DMS79 treated with DMSO at 0.1 percent for 48 hours (cell line): ENCODE measurements at regions not wholly inside any gene's neighbourhood (a gene's known extent, or its start where the extent isn't known, plus 50 kb on each side); places are given as distances from the start of the nearest gene placed in this dataset.
A peak's percentile ranks its signal among the peaks of the same experiment; 100 is the strongest.
"Not testable (repeated sequence)": the region's sequence is repeated elsewhere in the genome, so short reads cannot be mapped to it uniquely, and the experiment has no call there.

ENCODE experiments used
- DNase-seq: peaks from one replicate; lab custom pipeline; 2025; lab: John Stamatoyannopoulos, UW

- not testable (repeated sequence) for DNase-seq
Measured at GRCh38 chr7:68630914-68631313, 967.4 kb upstream of the AUTS2 start.

DNA sequence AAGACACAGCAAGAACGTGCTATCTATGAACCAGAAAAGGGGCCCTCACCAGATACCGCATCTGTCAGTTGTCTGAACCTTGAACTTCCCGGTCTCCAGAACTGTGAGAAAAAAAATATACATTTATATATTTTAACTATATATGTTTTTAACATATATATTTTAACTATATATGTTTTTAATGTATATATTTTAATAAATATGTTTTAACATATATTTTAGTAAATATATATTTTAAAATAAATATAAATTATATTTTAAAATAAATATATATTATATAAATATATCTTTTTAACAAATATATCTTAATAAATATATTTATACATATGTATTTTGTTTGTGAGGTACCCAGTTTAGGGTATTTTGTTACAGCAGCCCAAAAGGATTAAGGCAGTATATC lies 958.2 kb upstream of the AUTS2 start:
- no peak for DNase-seq

DNA sequence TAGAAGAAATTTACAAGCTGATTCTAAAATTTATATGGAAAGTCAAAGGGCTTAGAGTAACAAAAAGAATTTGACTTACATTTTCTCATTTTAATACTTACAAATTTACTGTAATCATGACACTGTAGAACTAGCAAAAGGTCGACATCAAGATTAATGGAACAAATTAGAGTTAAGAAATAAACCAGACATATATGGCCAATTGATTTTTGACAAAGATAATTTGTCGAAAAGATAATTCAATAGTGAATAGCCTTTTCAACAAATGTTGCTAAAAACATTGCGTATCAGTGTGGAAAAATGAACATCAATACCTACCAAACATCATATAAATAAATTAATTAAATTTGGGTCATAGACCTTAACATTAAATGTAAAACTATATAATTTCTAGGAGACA lies 955.5 kb upstream of the AUTS2 start:
- DNase-seq: no peak

DNA sequence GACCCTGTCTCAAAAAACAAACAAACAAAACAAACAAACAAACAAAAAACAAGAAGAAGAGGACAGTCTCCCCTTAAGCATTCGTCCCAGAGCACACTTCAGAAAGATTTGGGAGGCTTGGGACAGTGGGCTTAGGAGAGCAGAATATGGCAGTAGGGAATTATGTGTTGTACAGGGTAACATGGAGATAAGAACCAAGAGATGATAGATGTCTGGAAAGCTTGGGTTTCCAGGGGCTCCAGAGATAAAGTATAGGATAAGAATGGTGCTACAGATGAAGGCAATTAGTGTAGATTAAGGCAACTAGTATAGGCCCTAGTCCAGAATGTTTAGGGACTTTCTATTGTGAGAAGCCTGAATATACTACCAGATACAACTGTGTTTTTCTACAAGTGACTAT lies 934.9 kb upstream of the AUTS2 start:
- no peak for DNase-seq

DNA sequence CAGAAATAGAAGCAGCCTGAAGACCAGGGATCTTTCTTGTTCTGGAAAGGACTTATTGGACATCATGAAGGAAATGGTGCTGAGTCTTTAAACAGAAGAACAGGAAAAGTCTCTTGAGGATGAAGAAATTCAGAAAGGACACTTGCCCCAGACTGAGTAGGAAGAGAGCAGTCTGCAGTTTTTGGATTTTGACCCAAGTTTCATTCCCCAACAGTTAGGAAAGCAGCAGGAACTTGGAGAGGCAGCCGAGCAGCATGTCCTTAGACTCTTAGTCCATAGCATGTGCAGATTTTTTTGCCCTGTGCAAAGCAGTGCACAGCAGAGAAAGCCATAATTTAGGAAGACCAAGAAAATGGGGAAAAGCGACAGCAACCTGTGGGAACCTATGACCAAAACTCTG lies 927.2 kb upstream of the AUTS2 start:
- DNase-seq: no peak

DNA sequence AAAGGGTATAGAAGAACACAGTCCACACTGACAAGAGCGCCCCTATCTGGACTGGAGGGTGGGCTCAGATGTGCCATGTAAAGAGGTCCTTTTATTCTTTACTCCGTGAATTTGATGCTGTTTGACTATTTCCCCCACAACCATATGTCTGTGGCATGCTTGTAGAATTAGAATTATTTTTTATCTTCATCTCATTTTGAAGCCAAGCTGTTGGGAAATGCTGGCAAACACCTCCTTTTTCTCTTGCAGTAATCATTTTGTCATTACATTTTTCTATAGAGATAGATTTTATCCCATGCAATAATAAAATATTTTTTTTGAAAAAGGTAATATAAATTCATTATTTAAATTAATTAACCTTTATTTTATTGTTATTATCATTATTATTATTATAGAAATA lies 926.6 kb upstream of the AUTS2 start:
- DNase-seq: no peak

DNA sequence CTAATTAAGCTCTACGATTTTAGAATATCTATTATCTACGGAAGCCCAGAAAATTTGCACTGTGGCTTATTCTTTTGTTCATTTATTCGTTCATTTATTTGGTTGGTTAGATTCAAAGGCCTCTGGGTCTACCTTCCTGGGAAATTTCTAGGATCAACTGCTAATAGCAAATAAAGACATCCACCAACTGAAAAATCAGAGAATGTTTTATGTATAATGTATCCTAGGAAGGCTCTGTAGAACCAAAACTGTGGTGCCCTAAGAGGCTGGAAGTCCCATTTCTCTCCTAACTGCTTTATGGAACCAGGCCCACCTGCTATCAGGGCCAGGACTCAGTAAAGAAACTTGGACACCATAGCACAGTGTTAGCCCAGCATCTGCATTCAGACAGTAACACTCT lies 923.4 kb upstream of the AUTS2 start:
- no peak for DNase-seq

DNA sequence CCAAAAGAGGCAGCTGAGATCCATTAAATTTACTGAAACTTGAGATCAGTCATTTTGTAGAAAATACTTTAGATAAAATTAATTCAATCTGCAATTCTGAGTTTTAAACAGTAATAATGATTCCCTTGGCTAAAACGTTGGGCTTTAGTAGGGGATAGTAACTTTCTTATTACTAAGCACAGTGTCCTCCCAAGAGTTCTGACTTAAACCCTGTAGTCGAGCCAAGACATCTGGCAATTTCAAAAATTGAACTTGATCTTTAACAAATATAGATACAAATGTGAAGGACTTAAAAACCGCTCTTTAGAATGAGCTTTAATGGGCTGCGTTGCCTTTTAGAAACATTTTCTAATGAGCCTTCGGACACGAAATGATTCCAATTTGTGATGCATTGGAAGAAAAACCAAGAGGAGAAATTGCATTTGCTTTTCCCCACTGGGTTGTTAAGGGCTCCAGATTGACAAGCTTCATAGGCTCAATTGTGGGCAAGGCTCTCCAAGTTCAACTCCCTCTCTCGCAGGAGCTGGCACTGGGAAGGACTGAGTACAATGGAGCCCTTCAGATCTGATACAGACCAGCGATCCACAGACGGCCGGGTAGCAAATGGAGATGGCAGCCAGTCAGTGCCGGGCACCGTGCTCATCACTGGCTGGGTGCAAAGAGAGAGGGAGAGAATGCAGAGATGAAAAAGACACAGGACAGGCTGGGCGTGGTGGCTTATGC lies 921.3 kb upstream of the AUTS2 start:
- DNase-seq: no peak

DNA sequence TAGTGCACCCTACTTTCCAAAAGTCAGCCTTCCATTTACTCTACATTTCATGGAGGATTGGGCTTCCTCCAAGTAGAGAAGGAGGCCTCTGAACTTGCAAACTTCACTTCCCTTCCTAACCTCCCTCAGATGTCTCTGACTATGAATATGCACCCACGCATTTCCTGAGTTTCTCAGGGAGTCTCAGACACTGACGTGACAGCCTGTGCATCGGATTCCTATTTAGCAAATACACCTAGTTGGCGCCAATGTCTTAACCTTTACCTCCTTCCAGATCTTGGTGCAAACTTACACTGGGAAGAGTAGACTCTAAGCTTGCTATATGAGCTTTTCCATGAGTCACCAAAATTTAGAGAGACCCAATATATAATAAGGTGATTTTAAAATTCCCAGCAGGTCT lies 920.1 kb upstream of the AUTS2 start:
- no peak for DNase-seq

- DNase-seq: peak; percentile 36
Measured at GRCh38 chr7:68679459-68680234, 918.6 kb upstream of the AUTS2 start.

- DNase-seq: no peak
Measured at GRCh38 chr7:68680235-68680872, 917.9 kb upstream of the AUTS2 start.

DNA sequence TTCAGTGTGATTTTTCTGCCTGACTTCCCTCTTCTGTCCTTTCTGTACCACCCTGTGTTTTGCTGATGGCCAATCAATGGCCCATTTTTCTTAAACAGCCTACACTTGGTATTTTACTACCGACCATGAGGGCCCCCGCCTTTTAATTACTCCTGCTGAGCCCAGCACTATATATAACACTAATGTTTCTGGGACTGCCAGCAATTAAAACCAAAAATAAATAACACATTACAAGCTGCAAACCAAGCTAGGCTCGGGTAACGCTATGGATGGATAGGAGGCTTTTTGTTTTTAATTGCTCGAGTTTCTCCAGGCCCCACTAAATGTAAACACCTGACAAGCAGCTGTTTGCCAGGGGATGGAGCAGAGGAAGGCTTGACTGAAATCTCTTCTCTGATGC lies 915.4 kb upstream of the AUTS2 start:
- DNase-seq: peak; percentile 48

DNA sequence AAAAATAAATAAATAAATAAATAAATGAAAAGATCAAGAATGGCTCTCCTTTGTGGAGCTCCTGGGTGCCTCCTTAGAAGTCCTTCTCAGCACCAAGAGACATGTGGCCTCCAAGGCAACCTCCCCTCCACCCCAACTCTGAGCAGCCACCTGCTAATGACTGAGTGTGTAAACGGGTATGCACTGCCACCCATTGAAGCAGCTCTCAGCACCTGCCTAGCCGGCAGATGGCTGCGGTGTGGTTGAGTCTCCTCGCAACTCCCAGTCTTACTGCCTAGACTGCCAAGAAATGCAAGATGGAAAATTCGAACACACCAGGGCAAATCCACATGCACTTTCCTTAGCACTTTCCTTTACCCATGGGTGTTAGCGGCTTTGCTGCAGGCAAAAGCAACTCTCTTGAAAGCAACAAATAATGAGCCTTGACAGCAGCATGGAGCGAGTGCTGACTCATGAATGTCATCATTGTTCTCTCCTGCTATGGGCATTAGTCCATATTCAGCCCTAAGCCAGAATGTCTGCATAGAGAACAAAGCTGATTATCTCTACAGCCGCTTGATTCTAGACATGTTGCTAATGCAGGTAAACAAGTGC lies 913.9 kb upstream of the AUTS2 start:
- DNase-seq: peak; percentile 69

DNA sequence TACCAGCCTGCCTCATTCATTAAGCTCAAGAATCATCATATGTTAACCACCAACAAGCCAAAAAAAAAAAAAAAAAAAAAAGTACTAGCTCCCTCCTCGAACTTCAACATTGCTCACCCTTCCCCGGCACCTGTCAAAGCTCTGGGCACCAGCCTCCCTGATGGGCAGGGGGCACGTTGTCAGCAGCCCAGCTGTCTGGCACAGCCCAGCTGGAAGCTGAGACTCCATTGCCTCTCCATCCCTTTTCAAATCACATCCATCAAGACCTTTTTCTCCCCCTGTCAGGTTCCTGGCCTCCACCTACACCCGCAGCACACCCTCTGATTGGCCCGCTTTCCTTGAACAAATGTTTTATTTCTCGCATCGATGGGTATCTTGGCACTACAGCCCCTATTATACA lies 913.3 kb upstream of the AUTS2 start:
- peak; percentile 63 for DNase-seq

DNA sequence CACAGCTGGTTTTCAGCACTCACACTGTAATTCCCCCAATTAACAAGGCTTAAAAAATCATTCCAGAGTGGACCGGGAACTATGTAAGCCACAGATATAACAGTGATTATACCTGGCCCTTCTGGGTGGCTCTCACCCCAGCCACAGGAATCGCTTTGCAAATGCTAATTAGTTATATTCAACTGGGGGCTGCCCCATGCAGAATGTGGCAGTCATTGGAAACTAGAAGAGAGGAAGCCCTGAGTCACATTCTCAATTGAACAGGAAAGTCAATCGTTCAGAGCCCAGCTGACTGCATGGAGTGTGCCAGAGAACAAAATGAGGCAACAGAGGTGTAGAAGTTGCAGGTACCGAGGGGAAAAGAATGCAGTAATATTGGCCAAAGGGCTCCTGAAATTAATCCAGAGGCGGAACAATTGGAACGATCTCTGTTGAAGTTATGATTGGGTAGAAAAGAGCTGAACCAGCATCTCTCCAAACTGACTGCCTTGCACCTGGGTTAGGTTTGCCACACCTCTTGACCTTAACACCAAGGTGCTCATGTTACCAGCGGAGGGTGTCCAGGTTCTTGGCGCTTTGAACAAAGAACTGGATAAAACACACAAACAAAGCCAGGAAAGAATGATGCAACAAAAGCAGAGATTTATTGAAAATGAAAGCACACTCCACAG lies 909.7 kb upstream of the AUTS2 start:
- DNase-seq: peak; percentile 82

DNA sequence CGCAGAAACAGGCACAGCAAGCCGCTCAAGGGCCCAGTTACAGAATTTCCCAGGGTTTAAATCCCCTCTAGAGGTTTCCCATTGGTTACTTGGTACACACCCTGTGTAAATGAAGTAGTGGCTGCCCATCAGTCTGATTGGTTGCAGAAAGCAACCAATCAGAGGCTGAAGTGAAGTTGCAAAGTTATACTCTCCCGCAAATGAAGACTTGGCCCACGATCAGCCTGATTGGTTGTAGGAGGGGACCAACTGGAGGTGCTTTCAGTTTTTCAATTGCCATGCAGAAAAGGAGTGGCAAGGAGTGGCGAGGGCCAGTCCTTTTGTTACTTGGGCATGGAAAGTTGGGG lies 909.2 kb upstream of the AUTS2 start:
- DNase-seq: no peak

DNA sequence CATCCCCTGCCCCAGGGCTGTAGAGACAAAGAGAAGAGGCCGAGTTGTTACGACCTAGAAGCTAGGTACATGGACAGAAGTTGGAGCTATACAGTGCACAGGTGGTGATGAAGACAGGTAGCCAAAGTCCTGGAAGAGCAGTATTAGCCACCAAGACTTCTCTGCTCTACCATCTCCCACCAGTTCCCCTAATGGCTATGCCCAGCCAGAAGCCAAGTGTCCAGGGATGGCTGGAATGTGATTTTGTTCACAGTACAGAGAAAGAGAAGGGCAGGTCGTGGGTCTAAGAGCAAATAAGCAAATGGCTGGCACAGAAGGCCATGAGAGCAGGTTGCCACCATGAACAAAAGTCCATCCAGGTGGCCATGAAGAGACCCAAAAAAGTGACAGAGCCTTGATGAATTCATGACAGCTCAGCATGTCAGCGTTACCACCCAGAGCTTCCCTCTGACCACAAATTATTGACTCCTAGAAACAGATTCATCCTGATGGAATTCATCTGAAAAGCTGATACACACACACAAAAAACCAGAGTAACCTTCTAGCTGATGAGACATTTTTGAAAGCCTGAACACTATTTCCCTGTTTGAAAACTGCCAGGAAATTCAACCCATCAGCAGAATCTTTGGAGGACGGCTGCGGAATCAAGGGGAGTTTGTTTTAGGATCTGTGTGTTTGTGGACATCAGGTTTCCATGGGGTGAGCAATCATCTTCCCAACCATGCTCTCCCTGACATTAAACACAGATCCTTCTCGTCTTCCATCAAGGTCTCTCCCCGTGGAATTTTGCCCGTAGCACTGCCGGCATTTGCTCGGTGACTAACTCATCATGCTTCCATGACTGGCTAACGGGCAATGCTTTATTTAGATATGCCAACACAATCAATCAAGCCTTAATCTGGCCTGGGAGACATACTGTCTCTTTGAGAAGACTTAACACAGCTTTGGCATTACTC lies 906.7 kb upstream of the AUTS2 start:
- no peak for DNase-seq

DNA sequence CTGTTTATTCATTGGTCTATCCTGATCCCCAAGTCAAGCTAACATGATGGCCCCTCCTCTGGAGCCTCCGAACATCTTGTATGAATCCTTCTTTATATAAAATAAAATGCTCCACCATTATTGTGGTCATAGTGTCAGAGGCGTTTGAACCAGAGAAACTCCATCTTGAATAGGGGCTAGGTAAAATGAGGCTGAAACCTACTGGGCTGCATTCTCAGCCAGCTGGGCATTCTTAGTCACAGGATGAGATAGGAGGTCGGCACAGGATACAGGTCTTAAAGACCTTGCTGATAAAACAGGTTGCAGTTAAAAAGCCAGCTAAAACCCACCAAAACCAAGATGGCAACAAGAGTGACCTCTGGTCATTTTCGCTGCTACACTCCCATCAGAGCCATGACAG lies 905.8 kb upstream of the AUTS2 start:
- DNase-seq: no peak

- no peak for DNase-seq
Measured at GRCh38 chr7:68694656-68695055, 903.6 kb upstream of the AUTS2 start.

DNA sequence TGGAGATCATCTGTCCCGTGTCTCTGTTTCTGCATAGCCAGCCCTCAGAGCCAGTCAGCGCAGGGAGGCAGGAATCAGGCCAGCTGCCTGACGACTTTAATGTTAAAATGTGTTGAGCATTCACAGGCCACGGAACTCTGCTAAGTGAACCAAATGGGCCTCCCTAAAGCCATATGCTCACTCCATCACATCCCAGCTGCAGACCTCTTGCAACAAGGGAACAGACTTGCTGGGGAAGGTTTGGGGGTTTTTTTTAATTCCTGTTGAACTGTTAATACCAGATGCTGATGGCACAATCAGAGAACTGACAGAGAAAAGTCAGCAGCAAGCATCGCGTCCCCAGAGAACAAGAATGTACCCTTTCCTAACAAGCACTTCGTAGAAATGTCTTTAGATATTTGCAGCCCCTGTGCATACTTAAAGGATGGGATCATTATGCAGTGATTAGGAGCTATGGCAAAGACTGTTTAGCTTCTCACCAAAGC lies 900.4 kb upstream of the AUTS2 start:
- no peak for DNase-seq

- no peak for DNase-seq
Measured at GRCh38 chr7:68699090-68699711, 899.1 kb upstream of the AUTS2 start.
